ENCODE measurements at regions not wholly inside any gene's neighbourhood (a gene's known extent, or its start where the extent isn't known, plus 50 kb on each side); places are given as distances from the start of the nearest gene placed in this dataset.

DNA sequence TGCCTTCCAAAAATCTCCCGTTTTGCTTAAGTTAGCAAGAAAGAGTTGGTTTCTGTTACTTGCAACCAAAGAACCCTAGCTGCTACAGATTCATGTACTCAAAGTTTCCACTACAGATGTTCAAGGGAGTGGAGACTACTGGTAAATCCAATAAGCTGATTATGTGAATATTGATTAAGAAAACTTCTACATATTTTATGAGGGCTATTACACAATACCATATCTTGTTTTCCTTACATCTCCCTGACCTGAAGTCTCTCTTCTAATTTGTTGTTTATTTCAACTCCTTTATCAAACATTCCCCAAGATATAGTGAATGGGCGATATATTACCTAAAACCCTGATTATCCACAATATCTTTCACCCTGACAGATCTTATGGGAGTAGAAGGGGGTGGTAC, 164.4 kb upstream of the PLXNC1 start:
- TF ChIP-seq, protein P1, sequence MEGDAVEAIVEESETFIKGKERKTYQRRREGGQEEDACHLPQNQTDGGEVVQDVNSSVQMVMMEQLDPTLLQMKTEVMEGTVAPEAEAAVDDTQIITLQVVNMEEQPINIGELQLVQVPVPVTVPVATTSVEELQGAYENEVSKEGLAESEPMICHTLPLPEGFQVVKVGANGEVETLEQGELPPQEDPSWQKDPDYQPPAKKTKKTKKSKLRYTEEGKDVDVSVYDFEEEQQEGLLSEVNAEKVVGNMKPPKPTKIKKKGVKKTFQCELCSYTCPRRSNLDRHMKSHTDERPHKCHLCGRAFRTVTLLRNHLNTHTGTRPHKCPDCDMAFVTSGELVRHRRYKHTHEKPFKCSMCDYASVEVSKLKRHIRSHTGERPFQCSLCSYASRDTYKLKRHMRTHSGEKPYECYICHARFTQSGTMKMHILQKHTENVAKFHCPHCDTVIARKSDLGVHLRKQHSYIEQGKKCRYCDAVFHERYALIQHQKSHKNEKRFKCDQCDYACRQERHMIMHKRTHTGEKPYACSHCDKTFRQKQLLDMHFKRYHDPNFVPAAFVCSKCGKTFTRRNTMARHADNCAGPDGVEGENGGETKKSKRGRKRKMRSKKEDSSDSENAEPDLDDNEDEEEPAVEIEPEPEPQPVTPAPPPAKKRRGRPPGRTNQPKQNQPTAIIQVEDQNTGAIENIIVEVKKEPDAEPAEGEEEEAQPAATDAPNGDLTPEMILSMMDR (IDR thresholded peaks at IDR 0.05; ENCODE audit: partially characterized antibody, unreplicated experiment): no peak

DNA sequence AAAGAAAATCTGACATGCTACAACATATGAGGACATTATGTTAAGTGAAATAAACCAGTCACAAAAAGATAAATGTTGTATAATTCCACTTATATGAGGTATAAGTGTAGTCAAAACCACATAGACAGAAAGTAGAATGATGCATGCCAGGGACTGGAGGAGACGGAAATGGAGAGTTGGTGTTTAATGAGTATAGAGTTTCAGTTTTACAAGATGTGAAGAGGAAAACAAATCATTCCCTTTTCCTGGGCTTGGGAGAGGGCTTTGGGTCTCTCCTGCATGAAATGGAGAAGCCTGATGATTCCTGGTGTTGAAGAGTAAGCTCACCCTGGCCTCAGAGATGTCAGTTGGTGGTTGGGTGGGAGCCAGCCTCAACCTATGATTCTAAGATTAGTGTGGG, 158.4 kb upstream of the PLXNC1 start:
- TF ChIP-seq, protein P1 (IDR thresholded peaks at IDR 0.05; ENCODE audit: partially characterized antibody, unreplicated experiment): no peak
- Mint-ChIP-seq H3K36me3 (ENCODE audit: unreplicated experiment) (no peaks in the 10 kb centered on the region), H3K9me3 (ENCODE audit: unreplicated experiment) (no peaks in the 10 kb centered on the region), H3K27ac (ENCODE audit: unreplicated experiment) (no peak overlapping the region), H3K4me1 (ENCODE audit: low read depth, unreplicated experiment) (peaks cover 7% of the 10 kb centered on the region), H3K4me3 (ENCODE audit: unreplicated experiment) (no peak overlapping the region), H3K27me3 (ENCODE audit: unreplicated experiment) (peaks cover 1% of the 10 kb centered on the region)
- no peak for DNase-seq

More for the DNA sequence above, 164.4 kb upstream of the PLXNC1 start:
- Mint-ChIP-seq H3K9me3 (ENCODE audit: unreplicated experiment) (peaks cover 6% of the 10 kb centered on the region), H3K36me3 (ENCODE audit: unreplicated experiment) (no peaks in the 10 kb centered on the region), H3K4me1 (ENCODE audit: low read depth, unreplicated experiment) (peaks cover 18% of the 10 kb centered on the region), H3K27ac (ENCODE audit: unreplicated experiment) (no peak overlapping the region), H3K27me3 (ENCODE audit: unreplicated experiment) (peaks cover 3% of the 10 kb centered on the region), H3K4me3 (ENCODE audit: unreplicated experiment) (no peak overlapping the region)
- DNase-seq: no peak

DNA sequence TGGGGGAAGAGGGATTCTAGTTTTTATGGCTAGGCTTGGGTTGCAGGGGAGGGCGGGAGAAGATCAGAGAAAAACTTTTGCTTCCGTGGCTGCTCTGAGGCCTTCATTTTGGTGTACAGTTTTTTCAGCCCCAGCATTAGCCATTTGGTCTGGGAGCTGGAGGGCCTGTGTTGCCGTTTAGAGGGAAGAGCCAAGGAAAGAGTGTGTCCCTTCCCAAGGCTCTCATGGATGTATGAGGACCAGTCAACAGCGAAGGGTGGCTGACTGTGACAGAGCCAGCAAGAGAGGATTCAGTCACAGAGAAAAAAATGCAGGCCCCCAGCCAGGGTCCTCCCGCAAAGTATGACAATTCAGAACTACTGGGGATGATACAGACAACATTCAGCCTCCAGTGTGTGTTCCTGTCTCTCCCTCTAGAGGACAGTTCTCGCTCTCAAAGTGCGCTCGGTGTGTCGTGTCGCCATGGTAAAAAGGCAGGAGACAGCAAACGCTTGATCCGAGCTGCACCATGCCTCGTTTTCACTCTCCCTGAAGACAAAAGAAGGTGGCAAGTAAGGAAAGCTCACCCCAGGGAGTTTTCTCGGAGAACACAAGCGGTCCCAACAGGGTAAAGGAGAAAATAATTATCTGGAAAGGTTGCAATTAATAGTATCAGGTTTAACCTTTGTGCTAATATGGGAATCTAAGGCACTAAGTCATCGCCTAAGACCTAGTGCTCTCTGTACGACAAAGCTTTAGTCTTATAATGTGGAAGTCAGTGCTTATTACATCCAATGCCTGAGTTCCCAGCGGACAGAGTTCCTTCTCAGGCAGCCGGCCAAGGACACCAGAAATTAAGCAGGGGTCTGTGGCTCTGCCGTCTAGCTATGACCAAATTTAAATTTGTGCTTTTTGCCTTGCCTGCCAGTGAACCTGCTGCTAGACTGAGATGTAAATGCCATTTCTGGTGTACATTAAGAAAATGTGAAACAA, 157.3 kb upstream of the PLXNC1 start:
- Mint-ChIP-seq H3K27me3 (ENCODE audit: unreplicated experiment) (peaks cover 1% of the 10 kb centered on the region), H3K27ac (ENCODE audit: unreplicated experiment) (no peak overlapping the region)
- DNase-seq: peak; percentile 58

DNA sequence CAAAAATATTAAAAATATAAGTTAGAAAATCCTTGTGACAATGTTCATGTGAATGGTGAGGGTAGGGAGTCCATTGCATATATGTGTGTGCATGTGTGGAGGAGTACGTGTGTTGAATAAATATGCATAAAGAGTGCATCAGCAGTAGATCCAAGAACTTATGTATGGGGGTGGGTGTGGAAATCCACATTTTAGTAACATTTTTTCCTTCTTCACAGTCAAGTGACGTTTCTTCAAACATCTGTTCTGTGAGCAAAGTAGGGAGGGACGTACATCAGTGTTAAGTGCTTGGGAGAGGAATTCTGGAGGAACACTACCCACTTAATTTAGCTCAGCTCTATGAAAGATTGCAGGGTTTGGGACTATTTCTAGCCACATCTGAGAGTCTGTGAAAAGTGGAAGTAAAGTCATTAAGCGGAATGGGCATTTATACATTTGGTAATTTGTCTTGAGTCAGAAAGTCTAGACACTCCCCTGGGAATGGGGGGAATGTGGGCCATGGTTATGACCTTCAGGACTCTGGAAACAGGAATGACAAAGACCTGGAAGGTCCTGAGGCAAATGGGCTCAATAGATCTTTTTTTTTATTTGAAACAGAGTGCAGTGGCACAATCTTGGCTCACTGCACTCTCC, 156.4 kb upstream of the PLXNC1 start:
- H3K27ac Mint-ChIP-seq (ENCODE audit: unreplicated experiment): no peak overlapping the region

More for the DNA sequence above, 157.3 kb upstream of the PLXNC1 start:
- Mint-ChIP-seq H3K4me3 (ENCODE audit: unreplicated experiment) (peak overlapping the region; percentile 2), H3K9me3 (ENCODE audit: unreplicated experiment) (no peaks in the 10 kb centered on the region), H3K36me3 (ENCODE audit: unreplicated experiment) (no peaks in the 10 kb centered on the region), H3K4me1 (ENCODE audit: low read depth, unreplicated experiment) (peaks cover 7% of the 10 kb centered on the region)
- TF ChIP-seq, protein P1 (IDR thresholded peaks at IDR 0.05; ENCODE audit: partially characterized antibody, unreplicated experiment): no peak

More for the DNA sequence above, 156.4 kb upstream of the PLXNC1 start:
- Mint-ChIP-seq H3K4me3 (ENCODE audit: unreplicated experiment) (no peak overlapping the region), H3K27me3 (ENCODE audit: unreplicated experiment) (peaks cover 1% of the 10 kb centered on the region), H3K36me3 (ENCODE audit: unreplicated experiment) (no peaks in the 10 kb centered on the region), H3K9me3 (ENCODE audit: unreplicated experiment) (no peaks in the 10 kb centered on the region), H3K4me1 (ENCODE audit: low read depth, unreplicated experiment) (peaks cover 7% of the 10 kb centered on the region)
- TF ChIP-seq, protein P1 (IDR thresholded peaks at IDR 0.05; ENCODE audit: partially characterized antibody, unreplicated experiment): no peak
- no peak for DNase-seq

All from glutamatergic neuron (in vitro differentiated cells).